Stimulated activated CD8-positive, alpha-beta memory T cell treated with anti-CD3 and anti-CD28 coated beads, Interleukin-15, amount 100 ng/mL, for 1 hour (primary cell): ENCODE measurements at regions not wholly inside any gene's neighbourhood (a gene's known extent, or its start where the extent isn't known, plus 50 kb on each side); places are given as distances from the start of the nearest gene placed in this dataset.
A peak's percentile ranks its signal among the peaks of the same experiment; 100 is the strongest.

Experiments
- DNase-seq: peaks from one replicate; pipeline ENCODE4 v3.0.0-alpha.2; 2020; ENCODE audit warnings: low read depth

DNA sequence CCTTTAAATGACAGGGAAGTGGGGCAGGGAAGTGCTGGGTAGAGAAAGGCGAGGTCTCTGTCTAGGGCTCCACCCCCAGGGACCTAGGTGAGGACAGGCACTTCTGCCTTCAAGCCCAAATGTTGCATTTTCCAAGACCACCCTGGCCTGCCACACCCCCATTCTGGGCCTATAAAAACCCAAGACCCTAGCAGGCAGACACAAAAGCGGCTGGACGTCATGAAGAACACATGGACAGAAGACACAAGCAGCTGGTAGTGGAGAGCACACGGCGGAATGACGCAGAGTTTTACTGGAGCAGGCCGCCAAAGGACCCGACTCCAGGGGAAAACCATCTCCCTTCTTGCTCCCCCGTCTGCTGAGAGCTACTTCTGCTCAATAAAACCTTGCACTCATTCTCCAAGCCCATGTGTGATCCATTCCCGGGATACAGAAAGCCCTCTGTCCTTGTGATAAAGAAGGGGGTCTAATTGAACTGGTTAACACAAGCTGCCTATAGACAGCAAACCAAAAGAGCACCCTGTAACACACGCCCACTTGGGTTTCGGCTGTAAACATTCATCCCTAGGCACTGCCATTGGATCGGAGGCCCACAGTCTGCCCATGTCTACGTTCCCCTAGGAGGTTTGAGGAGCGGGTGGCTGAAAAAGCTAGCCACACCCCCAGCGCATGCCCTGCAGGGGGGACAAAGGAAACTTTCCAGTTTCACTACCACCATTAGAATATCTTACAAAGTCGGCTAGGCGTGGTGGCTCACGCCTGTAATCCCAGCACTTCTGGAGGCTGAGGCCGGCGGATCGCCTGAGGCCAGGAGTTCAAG, 622.2 kb upstream of the SALL1 start:
- no peak for DNase-seq

DNA sequence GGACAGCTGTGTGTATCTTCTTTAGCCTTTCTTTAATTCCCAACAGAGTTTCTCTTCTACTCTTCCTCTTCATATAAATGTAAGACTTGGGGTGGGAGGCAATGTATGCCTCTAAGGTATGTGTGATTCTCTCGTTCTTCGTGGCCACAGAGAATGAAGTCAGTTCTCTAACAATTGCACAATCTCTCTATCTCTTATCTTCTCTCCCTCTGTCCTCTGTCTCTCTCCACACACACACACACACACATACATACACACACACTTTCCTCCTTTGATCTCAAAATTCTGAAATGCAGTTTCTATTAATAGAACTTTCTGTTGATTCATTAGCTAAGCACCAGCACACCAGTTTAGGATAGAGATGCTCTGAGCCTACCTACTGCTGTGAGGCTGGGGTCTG, 615.7 kb upstream of the SALL1 start:
- DNase-seq, result no peak

DNA sequence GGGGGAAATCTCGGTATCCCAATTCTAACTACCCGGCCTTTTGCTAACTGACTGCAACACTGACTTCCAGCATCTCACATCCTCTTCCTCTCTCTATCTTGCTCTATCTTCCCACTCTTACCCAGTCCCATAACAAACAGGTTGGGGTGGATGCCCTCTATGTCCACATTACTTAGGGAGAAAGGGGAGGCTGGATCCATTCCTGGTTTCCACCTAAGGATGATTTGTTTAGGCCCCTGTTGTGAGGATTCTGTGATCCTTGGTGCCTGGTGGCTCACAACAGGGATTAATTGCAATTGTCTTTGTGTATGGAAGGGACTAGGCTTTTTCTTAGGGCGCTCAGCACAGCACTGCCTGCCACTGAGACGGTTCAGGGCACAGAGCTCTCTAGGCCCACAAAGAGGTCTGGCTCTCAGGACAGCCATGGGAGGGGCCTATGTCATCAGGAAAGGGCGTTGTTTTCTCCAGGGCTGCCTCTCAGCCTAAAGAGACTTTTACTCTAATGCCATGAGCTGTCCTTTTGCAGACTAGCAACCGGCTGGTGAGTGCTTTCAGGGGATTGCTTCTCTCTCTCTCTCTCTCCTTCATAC, 612.1 kb upstream of the SALL1 start:
- DNase-seq, result no peak

DNA sequence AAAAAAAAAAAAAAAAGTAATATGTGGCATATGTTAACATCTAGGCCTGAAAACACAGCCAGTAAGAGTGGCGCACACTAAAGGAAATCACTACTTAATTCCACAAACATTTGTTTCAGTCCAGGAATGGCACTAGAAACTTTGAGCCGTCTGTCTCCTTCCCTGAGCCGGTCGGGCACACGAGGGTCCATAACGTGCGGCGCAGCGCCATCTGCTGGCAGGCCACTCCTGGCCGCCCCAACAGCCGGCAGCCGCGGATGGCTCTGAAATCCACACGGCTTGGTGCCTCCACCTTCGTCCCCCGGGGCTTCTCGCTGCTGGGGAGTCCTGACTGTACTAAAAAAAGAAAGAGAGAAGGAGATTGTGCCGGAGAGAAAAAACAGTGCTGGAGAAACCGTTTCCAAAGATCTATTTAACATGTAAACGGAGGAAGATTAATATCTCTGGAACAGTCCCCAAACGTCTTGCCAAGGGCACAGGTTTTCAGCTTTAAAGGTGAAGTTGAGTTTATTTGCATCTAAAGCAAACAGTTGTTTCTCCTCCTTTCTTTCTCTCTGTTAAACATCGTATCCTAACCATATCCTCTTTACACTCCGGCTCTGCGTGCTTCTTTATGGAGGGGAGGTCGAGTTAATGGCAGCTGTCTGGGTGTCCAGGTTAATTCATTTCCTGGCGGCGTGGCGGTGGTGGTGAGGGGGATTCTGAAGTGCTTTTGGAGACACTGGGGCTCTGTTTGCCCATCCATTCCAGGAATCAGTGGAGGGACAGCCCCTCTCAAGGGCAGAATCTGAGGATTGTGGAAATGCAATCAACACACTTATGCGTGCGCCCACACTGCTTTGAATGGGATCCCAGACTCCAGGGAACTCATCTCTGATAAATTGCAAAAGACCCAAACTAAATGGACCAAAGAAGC, 611.3 kb upstream of the SALL1 start:
- DNase-seq, result peak; percentile 2

DNA sequence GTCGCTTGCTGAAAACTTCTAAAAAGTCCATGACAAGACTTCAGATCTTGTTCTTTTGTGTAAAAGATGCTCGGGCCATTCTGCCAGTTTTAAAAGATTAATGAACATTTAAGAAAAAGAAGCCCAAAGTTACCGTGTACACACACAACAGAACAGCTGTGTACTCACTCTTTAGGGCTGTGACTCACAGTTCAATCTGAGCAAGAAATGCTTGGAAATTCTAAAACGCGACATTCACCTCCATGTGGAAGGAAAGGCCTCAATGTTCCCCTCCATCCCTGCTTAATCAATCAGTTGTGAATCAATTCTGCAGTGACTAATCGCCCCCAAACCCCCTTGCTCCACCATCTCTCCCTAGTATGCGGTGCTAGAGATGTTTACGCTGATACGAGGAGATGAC, 609.9 kb upstream of the SALL1 start:
- DNase-seq, result no peak

DNA sequence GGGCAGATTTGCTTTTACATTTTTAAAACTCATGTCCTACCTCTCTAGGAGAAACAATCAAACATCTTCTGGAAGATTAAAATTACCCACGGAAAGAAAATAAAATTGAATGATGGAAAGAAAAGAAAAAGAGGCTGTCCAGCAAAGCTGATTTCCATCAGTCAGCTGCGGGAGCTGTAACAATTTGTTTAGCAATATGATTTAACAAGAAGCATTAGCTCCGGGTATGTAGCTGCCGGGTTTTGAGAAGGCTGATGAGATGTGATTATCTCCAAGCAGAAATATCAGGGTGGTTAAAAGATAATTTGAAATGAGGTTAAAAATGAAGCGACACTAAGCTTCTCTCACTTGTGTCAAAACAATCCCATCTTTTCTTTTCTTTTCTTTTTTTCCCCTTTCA, 608.9 kb upstream of the SALL1 start:
- DNase-seq, result no peak

DNA sequence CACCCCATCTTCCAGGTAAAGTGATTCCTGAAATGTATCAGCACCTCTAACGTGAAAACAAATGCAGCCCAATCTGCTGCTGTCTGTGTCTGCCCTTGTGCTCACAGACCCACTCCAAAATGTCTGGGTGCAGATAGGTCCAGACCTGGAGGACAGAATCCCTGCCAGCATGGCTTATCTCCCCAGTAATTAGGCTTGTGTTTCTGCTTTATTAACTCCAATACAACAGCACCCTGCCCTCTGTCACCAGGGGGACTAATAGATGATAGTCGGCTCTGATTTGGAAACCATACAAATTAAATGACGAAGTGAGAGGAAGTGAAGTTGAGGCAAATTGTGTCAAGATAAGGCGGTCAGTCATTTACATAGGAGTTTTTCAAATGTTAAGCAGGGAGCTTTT, 608.3 kb upstream of the SALL1 start:
- DNase-seq, result no peak

DNA sequence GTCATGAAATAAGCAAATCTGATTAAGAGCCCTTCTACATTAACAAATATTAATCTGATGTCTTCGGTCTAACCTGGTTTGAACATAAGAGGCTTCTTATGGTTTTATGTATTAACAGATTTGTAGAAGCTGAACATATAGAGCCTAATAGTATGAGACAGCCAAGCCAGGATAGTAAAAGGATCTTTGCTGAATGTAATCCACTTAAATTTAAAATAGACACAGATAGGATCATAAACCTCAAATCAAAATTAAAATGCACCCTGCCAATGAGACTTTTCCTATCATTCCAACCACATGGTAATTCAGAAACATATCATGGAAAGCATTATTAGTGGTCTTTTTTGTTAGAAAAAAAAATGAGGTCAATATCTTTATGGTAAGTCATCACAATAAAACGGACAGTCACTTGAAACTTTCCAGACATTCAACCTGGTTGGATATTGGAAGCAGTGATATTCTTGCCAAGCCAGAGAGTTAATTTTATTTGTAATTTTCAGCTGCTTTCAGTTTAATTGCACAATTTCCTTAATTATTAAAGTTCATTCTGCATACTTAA, 606.9 kb upstream of the SALL1 start:
- no peak for DNase-seq

DNA sequence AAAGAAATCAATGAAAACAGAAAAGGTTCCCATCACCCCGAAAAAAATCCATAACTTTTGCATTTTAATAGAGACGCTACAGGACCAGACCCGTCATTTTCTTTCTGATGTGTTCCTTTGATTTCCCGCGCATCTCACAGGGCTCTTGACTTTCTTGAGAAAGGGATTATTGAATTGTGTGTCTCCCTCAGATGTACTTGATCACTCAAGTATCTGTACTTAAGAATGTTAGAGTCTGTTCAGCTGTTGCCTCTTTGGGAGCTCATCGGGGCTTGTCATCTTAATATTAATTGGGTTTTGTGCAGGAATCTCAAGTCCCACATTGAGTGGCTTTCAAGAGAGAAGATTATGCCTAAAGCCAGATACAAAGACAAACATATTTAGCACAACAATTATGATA, 606.4 kb upstream of the SALL1 start:
- no peak for DNase-seq

DNA sequence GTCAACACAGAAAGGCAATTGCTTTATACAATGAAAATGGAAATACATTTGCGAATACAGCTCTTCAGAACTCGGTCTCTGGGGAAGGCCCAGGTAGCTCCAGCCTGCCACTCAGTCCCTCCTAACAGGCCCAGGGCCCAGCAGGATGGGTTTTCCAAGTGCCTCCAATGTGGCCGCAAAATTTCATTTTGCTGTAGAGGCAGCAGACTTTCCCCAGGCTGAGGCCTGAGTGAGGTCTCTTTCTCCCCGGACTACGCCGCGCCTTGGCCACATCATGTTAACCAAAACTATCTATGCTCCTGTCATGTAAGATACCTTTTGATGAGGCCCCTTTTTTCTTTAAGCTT, 606.0 kb upstream of the SALL1 start:
- no peak for DNase-seq

DNA sequence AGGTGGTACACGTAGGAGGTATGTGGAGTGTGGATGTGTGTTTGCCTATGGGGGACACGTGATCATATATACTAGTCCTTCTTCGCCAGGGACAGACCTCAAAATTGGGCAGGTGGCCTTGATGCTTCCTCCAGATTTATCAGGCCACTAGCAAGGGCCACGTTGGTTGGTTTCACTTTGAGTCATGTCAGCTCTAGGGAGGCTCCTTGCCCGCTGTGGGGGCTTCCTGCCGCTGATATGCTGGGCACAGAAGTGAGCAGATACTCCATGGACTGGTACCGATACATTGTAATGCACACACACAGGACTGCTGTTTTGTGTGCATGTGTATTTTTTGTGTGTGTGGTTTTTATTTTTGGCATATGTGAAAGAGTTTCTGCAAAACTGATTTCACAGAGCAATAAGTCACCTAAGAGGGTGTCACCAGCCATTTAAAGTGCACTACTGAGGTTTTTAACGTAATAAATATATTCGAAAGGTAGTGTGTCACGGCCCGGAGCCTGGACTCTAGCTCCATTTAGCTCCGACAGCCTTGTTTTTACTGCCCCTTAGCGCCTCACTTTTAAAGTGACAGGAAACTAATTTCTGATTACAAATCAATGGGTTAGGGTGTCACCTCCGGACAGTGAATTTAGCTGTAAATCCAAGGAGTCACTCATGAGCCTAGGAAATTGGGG, 605.5 kb upstream of the SALL1 start:
- no peak for DNase-seq

DNA sequence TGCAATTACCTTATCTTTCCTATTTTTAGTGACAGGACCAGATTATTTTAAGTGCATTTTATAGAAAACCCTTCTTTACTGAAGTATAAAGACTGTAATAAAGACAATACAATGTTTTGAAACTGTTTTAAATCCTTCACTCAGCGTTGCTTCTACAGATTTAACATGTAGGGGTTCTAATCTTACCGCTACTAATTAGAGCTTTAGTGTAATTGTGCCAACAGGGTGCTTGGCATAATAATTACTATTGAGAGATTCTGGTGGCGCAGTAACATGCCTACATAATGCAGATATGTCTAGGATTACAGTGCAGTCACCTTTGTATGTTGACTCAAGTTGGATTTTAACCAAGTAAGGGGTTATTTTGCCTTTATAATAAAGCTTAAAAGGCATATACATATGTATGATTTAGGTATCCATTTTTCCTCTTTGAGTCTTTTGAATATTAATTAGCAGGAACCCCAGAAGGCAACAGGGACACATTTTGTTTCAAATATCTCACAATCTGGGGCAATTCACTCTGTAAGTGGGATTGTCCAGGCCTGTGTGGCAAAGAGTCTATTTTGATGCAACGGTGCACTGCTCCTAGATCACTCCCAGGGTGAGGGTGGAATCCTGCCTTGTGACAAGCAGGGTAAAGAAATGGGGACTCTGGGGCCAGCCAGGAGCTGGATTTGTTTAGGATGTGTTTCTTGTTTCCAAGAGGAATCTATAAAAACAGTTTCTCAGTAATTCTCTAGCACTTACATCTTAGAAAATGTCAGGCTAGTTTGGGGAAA, 604.7 kb upstream of the SALL1 start:
- no peak for DNase-seq

DNA sequence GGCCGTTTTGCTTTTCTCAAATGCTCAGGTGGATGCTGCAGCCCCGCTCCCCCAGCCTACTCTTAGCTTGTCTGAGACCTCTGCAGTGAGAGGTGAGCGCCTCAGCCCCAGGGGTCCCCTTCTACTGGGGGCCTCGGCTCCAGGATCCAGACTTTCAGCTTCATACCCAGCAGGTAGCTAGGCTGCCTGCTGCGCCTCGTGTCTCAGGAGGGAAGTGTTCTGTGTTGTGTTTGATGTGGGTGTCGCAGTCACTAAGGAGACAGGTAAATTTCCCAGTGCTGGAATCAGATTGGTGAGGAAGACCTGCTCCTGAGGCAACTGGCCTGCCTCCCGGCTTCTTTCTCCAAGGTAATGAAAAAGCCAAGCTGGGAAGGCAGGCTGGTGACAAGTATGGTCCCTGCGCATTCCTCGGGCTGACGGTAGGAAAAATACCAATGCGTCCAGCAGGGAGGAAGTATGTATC, 604.0 kb upstream of the SALL1 start:
- no peak for DNase-seq

DNA sequence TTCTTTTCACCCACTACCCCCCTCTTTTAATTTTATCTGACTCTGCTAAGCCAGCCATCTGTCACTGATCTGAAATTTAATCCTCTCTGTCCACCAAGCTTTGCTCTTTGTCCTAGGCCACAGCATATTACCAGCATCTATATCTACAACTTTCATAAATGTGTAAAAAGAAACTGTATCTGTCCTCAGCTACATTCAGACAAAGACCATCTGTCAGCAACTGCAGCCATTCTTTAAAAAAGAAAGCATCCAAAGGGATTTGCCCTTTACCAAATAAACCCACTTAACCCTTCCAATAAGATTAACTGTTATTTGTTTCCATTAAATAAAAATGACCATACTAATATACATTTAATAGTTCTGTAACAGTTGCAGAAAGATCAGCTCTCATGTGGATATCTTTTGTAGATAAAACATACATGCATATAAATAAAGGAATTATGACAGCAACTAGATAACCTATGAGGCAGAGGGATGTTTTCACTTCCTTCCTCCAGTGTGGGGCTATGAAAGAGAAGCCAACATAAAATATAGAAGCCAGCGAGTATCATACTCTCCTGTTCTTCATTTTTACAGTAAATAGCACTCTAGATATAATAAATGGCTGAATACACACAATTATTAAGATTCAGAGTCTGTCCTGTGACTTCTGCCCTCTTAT, 602.5 kb upstream of the SALL1 start:
- DNase-seq, result no peak

DNA sequence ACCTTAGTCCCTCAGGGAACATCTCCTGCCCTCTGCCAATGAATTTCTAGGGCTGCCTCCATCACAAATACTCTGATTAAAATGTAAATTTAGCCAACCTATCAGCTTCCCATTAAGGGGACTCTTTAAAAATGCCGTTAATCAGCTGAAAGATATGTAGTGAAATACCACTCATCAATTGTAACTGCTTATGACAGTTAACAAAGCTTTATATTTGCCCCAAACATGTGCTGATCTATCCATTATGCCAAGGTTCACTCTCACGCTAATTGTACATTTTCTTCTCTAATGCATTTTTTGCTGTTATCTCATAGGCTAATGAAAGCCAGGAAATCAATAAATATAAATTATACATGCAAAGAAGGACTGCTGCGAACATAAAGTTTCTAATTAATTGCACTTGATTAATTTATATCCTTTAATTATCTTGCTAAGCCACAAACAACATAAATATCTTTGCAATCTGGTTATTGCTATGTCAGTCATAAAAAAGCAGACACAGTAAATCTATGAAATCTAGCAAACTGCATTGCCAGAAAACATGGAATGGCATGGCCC, 601.4 kb upstream of the SALL1 start:
- DNase-seq, result no peak

DNA sequence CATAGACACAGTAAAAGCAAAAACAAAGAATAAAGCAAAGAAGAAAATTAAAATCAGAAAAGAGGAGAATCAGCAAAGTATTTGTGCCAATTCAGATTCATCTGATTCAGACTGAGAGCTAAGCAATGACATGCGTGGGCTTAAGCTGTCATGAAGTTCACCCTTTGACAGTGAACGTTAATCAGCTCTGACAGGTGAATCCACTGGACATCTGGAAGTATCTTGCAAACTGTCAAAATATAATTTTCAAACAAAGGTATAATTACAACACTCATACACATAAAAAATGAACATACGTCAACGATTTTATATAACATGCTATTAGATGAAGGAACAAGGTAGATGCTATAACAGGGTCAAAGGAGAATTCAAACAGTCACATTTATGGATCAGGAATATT, 596.3 kb upstream of the SALL1 start:
- DNase-seq, result no peak

DNA sequence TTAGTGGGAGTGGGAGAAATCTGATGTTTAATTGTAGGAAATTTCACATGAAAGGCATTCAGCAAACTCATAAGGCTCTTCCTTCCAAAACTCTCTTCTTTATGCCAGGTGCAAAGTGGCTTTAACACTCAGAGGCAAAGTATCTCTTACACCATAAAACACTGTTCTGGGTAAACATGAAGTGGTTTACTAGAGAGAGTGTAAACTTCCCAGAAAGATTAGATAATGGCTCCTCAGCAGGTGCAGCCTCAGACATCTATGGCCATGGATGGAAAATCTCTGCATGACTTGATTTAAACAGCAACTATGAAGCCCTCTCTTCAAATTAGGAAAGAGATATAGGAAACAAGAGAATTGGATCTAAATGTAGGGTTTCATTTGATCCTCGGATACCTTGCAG, 583.1 kb upstream of the SALL1 start:
- DNase-seq, result no peak

DNA sequence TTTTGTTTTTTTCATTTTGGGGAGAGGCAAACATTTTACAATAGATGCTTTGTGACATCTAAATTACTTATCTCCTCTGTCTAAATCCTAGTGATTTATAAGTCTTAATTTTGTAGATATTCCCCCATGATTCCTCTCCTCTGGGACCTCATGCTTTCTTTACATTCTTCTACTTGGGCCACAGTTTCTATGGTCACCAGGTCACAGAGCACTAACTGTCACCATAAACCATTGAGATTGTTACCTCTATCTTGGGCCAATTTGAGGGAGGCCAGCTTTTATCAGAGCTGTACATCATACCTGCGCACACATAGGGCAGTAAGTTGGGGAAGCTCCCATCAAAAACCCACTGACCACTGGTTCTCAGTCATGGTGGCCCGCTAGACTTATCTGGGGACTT, 582.1 kb upstream of the SALL1 start:
- DNase-seq, result no peak

DNA sequence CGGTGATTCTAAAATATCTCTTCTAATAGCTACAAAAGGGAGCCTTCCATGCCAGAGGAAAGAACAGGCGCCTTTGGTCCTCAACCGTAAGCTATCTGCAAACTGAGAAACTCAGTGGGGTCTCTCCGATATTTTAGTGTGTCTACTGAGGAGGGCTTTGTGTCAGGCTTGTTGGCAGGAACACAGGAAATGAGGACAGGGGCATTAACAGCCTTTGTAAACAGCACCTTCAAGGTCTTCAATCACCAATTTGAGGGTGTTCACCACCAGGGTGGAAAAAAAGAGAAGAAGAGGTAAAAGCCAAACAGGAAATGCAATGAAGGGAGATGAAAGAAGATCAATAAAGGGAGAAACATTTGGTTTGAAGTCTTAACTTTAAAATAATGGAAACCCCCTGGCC, 580.1 kb upstream of the SALL1 start:
- no peak for DNase-seq

DNA sequence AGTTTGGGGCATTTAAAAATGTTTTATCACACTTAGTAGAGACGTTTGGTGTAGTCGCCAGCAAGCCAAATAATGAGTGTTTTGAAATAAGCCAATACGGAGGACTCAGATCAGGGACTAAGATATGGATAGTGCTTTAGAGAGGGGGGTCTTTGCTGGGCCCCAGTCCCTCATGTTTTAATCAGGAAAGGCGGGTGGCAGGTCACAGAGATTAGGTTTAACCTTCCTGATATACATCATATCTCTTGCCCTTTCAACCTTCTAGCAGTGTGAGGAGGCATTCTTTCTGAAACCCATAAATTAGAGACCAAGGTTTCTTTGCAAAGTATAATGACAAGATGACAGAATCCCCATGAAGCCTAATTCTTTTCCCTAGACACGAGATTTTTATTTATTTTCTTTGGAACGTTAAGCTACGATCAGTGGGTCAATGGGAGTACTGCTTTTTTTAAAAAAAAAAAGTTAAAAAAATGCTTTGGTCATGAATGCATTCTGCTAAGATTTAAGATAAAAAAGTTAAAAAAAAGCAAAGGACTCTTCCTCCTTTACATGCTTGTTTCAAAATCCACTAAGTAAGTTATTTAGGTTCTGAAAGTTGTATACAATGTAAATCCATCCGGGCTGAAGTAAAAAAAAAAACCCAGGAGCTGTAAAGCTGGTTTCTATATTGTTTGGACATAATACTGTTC, 572.1 kb upstream of the SALL1 start:
- DNase-seq, result no peak
